ENCODE measurements at regions not wholly inside any gene's neighbourhood (a gene's known extent, or its start where the extent isn't known, plus 50 kb on each side); places are given as distances from the start of the nearest gene placed in this dataset.
"Not testable (repeated sequence)": the region's sequence is repeated elsewhere in the genome, so short reads cannot be mapped to it uniquely, and the experiment has no call there.

DNA sequence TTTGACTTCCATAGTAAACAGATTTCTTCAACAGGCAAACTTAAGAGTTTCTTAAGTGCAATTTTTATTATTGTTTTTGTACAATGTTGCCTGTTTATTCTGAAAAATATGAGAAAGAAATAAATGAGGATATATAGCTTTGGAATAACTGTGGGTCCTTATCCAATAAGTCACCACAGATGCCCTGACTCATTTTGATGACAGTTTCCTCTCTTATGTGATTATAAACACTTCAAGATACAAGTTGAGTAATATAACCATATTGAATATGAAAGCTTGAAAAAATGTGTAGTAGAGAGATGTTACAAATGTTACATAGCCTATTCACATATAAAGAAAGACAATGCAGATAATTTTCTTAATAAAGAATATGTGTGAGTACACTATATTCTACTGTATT is 931.6 kb downstream of the RAPGEF2 start:
- Histone ChIP-seq H3K4me1 (ENCODE audit: insufficient read depth, low read length) (no peaks in the 10 kb centered on the region), H3K4me3 (ENCODE audit: low read length) (no peak overlapping the region)

DNA sequence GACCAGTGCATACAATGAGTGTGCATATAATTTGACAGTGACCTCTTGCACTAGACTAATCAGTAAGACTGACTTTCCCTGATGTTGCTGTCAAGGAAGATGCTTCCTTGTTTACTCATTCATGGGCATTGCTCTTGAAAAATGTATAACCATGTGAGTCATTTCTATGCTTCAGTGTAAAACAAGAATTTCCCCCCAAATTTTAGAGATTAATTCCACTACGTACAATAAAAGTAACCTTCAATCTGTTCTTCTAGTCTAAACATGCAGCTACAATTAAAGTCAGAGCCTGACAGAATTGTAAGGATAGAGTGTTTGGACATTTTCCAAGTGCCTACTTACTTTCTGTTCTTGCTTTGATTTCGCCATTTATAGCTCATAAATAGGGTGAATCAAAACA is 935.7 kb downstream of the RAPGEF2 start:
- no peaks in the 10 kb centered on the region for H3K27me3 ChIP-seq (ENCODE audit: insufficient read depth, low read length)
- H3K27ac ChIP-seq (ENCODE audit: low read length), result no peak overlapping the region
- H3K9ac ChIP-seq (ENCODE audit: low read depth, low read length), result no peak overlapping the region
- H3K4me1 ChIP-seq (ENCODE audit: insufficient read depth, low read length), result no peaks in the 10 kb centered on the region
- H3K9me3 ChIP-seq (ENCODE audit: insufficient read depth, low read depth, low read length), result peaks cover 5% of the 10 kb centered on the region; the same call in 1 of the 2 replicates
- no peak overlapping the region for H3K4me3 ChIP-seq (ENCODE audit: low read length)
- no peaks in the 10 kb centered on the region for H3K36me3 ChIP-seq (ENCODE audit: insufficient read depth, low read depth, low read length)

More for the DNA sequence above, 931.6 kb downstream of the RAPGEF2 start:
- Histone ChIP-seq H3K36me3 (ENCODE audit: insufficient read depth, low read depth, low read length) (no peaks in the 10 kb centered on the region), H3K9ac (ENCODE audit: low read depth, low read length) (no peak overlapping the region), H3K27ac (ENCODE audit: low read length) (no peak overlapping the region), H3K27me3 (ENCODE audit: insufficient read depth, low read length) (no peaks in the 10 kb centered on the region), H3K9me3 (ENCODE audit: insufficient read depth, low read depth, low read length) (no peaks in the 10 kb centered on the region)

DNA sequence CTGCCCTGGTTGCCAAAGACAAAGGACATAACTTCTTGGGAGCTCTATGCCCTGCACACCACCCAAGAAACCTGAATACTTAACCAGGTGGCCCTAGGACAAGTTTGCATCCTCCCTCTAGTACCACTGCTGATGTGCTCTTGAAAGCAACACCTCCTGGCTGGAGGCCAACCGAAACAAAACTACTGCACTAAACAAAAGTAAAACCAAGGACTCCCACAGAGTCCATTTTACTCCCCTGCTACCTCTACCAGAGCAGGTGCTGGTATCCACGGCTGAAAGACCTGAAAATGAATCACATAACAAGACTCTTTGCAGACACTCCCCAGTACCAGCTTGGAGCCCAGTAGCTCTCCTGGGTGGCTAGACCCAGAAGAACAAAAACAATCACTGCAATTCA is 941.8 kb downstream of the RAPGEF2 start:
- Histone ChIP-seq H3K27me3 (ENCODE audit: insufficient read depth, low read length) (no peaks in the 10 kb centered on the region), H3K4me1 (ENCODE audit: insufficient read depth, low read length) (no peaks in the 10 kb centered on the region), H3K36me3 (ENCODE audit: insufficient read depth, low read depth, low read length) (no peaks in the 10 kb centered on the region), H3K27ac (ENCODE audit: low read length) (no peak overlapping the region), H3K4me3 (ENCODE audit: low read length) (no peak overlapping the region), H3K9me3 (ENCODE audit: insufficient read depth, low read depth, low read length) (peaks cover 5% of the 10 kb centered on the region; the same call in 1 of the 2 replicates), H3K9ac (ENCODE audit: low read depth, low read length) (no peak overlapping the region)

DNA sequence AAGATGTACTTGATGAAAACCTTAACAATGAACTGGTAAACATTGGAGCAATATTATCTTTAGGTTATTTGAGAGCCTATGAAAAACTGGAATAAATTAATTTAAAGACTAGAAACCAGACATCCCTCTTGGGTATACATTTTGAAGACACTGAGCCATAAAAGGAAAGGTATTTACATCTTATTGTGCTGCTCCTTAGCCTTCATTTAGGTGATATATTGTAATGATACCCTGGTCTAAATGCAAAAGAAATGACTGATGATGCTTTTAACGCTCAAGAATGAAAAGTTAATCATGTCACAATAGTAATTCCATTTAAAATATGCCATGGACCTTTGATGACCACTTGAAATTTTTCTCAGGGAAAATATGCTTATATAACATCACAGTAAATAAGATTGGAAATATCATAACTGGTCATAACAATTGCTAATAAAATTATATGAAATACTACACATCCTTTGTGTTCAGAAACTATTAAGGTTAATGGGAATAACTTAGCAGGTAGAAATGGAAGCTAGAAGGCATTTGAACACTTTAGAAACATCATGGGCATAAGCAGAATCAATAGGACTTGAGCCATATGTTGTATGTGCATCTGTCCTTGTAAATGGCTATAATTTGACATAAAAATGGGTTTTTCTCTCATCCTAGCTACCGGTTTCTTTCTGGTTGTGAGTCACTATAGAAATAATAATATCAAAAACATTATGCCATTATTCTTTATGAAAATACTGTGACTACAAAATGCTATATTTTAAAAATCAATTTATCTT is 979.7 kb downstream of the RAPGEF2 start:
- Histone ChIP-seq H3K4me1 (ENCODE audit: insufficient read depth, low read length) (no peaks in the 10 kb centered on the region), H3K27ac (ENCODE audit: low read length) (no peak overlapping the region), H3K36me3 (ENCODE audit: insufficient read depth, low read depth, low read length) (no peaks in the 10 kb centered on the region), H3K9ac (ENCODE audit: low read depth, low read length) (no peak overlapping the region), H3K27me3 (ENCODE audit: insufficient read depth, low read length) (no peaks in the 10 kb centered on the region), H3K4me3 (ENCODE audit: low read length) (no peak overlapping the region), H3K9me3 (ENCODE audit: insufficient read depth, low read depth, low read length) (peaks cover 6% of the 10 kb centered on the region; the same call in 1 of the 2 replicates)

DNA sequence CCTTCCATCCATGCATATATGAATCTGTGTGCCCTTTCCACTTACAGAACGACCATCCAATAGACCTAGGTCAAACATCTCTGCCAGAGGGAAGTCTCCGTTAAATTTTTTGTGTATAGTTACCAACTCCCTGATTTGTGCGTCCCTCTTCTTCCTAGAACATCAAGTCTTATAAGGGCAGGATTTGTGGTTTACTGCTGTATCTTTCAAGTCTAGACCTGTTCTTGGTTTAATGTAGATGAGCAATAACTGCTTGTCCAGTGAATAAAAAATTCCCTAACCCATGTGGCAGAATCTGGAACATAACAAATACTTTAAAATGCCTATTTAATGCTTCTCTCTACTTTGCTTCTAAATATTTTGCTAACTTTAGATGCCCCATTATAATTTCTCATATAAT is 988.8 kb downstream of the RAPGEF2 start:
- Histone ChIP-seq H3K27me3 (ENCODE audit: insufficient read depth, low read length) (no peaks in the 10 kb centered on the region), H3K4me3 (ENCODE audit: low read length) (no peak overlapping the region), H3K9me3 (ENCODE audit: insufficient read depth, low read depth, low read length) (no peaks in the 10 kb centered on the region), H3K9ac (ENCODE audit: low read depth, low read length) (no peak overlapping the region), H3K4me1 (ENCODE audit: insufficient read depth, low read length) (no peaks in the 10 kb centered on the region), H3K27ac (ENCODE audit: low read length) (no peak overlapping the region), H3K36me3 (ENCODE audit: insufficient read depth, low read depth, low read length) (no peaks in the 10 kb centered on the region)

DNA sequence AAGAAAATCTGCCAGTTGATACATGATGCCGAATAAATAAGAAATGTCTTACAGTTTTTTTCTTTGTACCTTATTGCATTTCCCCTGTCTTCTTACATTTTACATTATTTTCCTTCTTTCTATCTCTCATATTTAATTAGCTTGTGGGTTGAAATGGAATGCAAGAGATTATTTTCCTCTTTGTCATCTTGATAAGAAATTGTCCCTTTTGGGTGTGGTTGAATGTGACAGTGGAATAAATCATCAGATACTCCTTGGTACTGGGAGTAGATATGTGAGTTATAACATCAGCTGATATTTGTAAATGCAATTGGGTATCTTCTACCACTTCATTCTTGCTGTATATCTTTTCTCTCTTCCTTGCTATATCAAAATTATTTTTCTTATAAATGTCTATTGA is 997.4 kb downstream of the RAPGEF2 start:
- Histone ChIP-seq H3K27ac (ENCODE audit: low read length) (no peak overlapping the region), H3K36me3 (ENCODE audit: insufficient read depth, low read depth, low read length) (no peaks in the 10 kb centered on the region), H3K9ac (ENCODE audit: low read depth, low read length) (no peak overlapping the region), H3K4me3 (ENCODE audit: low read length) (no peak overlapping the region), H3K9me3 (ENCODE audit: insufficient read depth, low read depth, low read length) (no peaks in the 10 kb centered on the region), H3K4me1 (ENCODE audit: insufficient read depth, low read length) (no peaks in the 10 kb centered on the region), H3K27me3 (ENCODE audit: insufficient read depth, low read length) (no peaks in the 10 kb centered on the region)

DNA sequence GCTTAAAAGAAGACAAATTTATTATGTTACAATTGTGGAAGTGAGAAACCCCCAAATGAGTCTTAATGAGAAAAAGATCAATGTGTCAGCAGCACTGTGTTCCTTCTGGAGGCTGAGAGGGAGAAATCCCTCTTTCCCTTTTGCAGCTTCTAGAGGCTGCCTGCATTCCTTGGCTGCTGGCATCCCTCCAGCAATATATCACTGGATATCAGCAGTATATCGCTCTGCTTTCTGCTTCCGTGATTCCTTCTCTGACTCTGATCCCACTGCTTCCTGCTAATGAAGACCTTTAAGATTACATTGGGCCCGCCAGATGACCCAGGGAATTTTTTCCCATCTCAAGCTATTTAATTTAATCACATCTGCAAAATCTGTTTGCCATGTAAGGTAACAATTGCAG is 1008.0 kb downstream of the RAPGEF2 start:
- no peak overlapping the region for H3K4me3 ChIP-seq (ENCODE audit: low read length)
- no peaks in the 10 kb centered on the region for H3K4me1 ChIP-seq (ENCODE audit: insufficient read depth, low read length)
- H3K27ac ChIP-seq (ENCODE audit: low read length), result no peak overlapping the region
- H3K9me3 ChIP-seq (ENCODE audit: insufficient read depth, low read depth, low read length), result peaks cover 54% of the 10 kb centered on the region
- no peak overlapping the region for H3K9ac ChIP-seq (ENCODE audit: low read depth, low read length)
- no peaks in the 10 kb centered on the region for H3K36me3 ChIP-seq (ENCODE audit: insufficient read depth, low read depth, low read length)
- H3K27me3 ChIP-seq (ENCODE audit: insufficient read depth, low read length), result no peaks in the 10 kb centered on the region

DNA sequence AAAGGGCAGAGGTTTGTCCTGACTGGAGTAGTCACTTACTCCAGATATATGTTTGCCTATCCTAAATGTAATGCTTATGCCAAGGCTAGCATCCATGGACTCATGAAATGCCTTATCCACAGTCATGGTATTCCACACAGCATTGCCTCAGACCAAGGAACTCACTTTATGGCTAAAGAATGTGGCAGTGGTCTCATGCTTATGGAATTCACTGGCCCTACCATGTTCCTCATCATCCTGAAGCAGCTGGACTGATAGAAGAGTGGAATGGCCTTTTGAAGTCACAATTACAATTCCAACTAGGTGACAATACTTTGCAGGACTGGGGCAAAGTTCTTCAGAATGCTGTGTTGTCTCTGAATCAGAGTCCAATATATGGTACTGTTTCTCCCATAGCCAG is 1014.8 kb downstream of the RAPGEF2 start:
- no peaks in the 10 kb centered on the region for H3K27me3 ChIP-seq (ENCODE audit: insufficient read depth, low read length)
- no peaks in the 10 kb centered on the region for H3K36me3 ChIP-seq (ENCODE audit: insufficient read depth, low read depth, low read length)
- no peaks in the 10 kb centered on the region for H3K4me1 ChIP-seq (ENCODE audit: insufficient read depth, low read length)
- peaks cover 18% of the 10 kb centered on the region for H3K9me3 ChIP-seq (ENCODE audit: insufficient read depth, low read depth, low read length)
- H3K27ac ChIP-seq (ENCODE audit: low read length), result no peak overlapping the region
- no peak overlapping the region for H3K9ac ChIP-seq (ENCODE audit: low read depth, low read length)
- no peak overlapping the region for H3K4me3 ChIP-seq (ENCODE audit: low read length)

DNA sequence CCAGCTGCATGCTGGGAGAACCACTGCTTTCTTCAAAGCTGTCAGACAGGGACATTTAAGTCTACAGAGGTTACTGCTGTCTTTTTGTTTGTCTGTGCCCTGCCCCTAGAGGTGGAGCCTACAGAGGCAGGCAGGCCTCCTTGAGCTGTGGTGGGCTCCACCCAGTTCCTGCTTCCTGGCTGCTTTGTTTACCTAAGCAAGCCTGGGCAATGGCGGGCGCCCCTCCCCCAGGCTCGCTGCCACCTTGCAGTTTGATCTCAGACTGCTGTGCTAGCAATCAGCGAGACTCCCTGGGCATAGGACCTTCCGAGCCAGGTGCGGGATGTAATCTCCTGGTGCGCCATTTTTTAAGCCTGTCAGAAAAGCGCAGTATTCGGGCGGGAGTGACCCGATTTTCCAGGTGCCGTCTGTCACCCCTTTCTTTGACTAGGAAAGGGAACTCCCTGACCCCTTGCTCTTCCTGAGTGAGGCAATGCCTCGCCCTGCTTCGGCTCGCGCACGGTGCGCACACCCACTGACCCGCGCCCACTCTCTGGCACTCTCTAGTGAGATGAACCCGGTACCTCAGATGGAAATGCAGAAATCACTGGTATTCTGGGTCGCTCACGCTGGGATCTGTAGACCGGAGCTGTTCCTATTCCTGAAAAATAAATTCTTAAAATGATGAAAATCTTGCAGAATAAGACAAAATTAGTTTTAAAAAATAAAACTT is 1022.9 kb downstream of the RAPGEF2 start:
- not testable (repeated sequence) for H3K4me3 ChIP-seq (ENCODE audit: low read length); H3K9ac ChIP-seq (ENCODE audit: low read depth, low read length)

DNA sequence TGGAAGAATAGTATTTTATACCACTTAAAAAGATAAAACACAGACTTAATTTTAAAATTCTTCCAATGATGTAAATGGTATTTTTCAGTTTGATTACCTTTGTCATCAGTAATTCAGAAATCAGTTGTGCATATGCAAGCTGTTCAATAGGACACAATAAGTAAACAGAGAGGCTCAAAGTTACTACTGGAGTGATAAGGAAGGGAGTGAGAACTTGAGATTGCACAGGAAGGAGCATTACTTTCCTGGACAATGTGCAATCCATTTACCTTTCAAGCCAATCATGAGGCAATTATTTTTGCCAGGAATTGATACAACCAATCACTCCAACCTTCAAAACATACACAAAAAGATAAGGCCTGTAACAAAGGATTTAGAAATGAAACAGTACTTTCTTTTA is 1024.3 kb downstream of the RAPGEF2 start:
- peaks cover 5% of the 10 kb centered on the region for H3K9me3 ChIP-seq (ENCODE audit: insufficient read depth, low read depth, low read length)
- H3K9ac ChIP-seq (ENCODE audit: low read depth, low read length), result no peak overlapping the region
- no peaks in the 10 kb centered on the region for H3K27me3 ChIP-seq (ENCODE audit: insufficient read depth, low read length)
- no peak overlapping the region for H3K4me3 ChIP-seq (ENCODE audit: low read length)
- no peaks in the 10 kb centered on the region for H3K36me3 ChIP-seq (ENCODE audit: insufficient read depth, low read depth, low read length)
- no peaks in the 10 kb centered on the region for H3K4me1 ChIP-seq (ENCODE audit: insufficient read depth, low read length)
- no peak overlapping the region for H3K27ac ChIP-seq (ENCODE audit: low read length)

More for the DNA sequence above, 1022.9 kb downstream of the RAPGEF2 start:
- not testable (repeated sequence) for H3K27me3 ChIP-seq (ENCODE audit: insufficient read depth, low read length); H3K4me1 ChIP-seq (ENCODE audit: insufficient read depth, low read length); H3K9me3 ChIP-seq (ENCODE audit: insufficient read depth, low read depth, low read length); H3K27ac ChIP-seq (ENCODE audit: low read length); H3K36me3 ChIP-seq (ENCODE audit: insufficient read depth, low read depth, low read length)

DNA sequence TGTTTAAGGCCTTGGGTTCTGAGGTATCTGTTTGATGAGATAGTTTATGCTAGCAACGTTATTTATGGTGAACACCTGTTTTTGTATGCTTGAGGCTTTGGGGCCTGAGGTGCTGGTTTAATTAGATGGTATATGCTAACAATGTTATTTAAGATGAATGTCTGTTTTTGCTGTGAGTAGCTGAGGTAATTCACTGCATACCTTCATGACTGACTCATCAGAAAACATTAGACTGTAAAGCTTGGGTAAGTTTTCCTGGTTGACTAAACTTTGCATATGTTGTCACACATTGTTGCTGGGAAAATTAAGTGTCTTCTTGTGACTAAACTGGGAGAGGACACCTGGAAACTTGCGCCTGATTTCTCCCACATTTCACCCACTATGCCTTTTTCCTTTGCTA is 1026.6 kb downstream of the RAPGEF2 start:
- H3K27me3 ChIP-seq (ENCODE audit: insufficient read depth, low read length), result no peaks in the 10 kb centered on the region
- H3K4me3 ChIP-seq (ENCODE audit: low read length), result no peak overlapping the region
- H3K4me1 ChIP-seq (ENCODE audit: insufficient read depth, low read length), result no peaks in the 10 kb centered on the region
- no peaks in the 10 kb centered on the region for H3K36me3 ChIP-seq (ENCODE audit: insufficient read depth, low read depth, low read length)
- no peak overlapping the region for H3K27ac ChIP-seq (ENCODE audit: low read length)
- peaks cover 12% of the 10 kb centered on the region for H3K9me3 ChIP-seq (ENCODE audit: insufficient read depth, low read depth, low read length)
- H3K9ac ChIP-seq (ENCODE audit: low read depth, low read length), result no peak overlapping the region

DNA sequence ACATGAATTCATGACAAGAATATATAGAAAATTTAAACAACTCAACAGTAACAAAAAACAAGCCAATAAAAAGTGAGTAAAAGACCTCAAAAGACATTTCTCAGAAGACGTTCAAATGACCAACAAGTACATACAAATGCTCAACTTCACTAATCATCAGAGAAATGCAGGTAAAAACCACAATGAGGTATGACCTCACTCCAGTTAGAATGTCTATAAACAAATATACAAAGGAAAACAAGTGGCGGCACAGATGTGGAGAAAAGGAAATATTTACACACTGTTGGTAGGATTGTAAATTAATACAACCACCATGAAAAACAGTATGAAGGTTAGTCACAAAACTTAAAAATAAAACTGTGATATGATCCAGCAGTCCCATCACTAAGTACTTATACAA is 1033.1 kb downstream of the RAPGEF2 start:
- H3K27me3 ChIP-seq (ENCODE audit: insufficient read depth, low read length), result no peaks in the 10 kb centered on the region

More for the DNA sequence above, 1033.1 kb downstream of the RAPGEF2 start:
- Histone ChIP-seq H3K9me3 (ENCODE audit: insufficient read depth, low read depth, low read length) (peaks cover 11% of the 10 kb centered on the region), H3K27ac (ENCODE audit: low read length) (no peak overlapping the region), H3K36me3 (ENCODE audit: insufficient read depth, low read depth, low read length) (no peaks in the 10 kb centered on the region), H3K9ac (ENCODE audit: low read depth, low read length) (no peak overlapping the region), H3K4me1 (ENCODE audit: insufficient read depth, low read length) (peaks cover 15% of the 10 kb centered on the region; the same call in 1 of the 2 replicates), H3K4me3 (ENCODE audit: low read length) (no peak overlapping the region)
